ENCODE measurements at regions not wholly inside any gene's neighbourhood (a gene's known extent, or its start where the extent isn't known, plus 50 kb on each side); places are given as distances from the start of the nearest gene placed in this dataset.

GRCh38 chr5:154644745-154645411, 110.3 kb upstream of the LARP1 start (continued):
- TF ChIP-seq CTCF (IDR thresholded peaks at IDR 0.05 in 2 of 3, conservative IDR thresholded peaks at IDR 0.05 in 1 of 3; ENCODE audit: borderline replicate concordance in 1 of 3, insufficient read depth in 1 of 3, low read depth in 2 of 3, low read length in 2 of 3) = no peak

DNA sequence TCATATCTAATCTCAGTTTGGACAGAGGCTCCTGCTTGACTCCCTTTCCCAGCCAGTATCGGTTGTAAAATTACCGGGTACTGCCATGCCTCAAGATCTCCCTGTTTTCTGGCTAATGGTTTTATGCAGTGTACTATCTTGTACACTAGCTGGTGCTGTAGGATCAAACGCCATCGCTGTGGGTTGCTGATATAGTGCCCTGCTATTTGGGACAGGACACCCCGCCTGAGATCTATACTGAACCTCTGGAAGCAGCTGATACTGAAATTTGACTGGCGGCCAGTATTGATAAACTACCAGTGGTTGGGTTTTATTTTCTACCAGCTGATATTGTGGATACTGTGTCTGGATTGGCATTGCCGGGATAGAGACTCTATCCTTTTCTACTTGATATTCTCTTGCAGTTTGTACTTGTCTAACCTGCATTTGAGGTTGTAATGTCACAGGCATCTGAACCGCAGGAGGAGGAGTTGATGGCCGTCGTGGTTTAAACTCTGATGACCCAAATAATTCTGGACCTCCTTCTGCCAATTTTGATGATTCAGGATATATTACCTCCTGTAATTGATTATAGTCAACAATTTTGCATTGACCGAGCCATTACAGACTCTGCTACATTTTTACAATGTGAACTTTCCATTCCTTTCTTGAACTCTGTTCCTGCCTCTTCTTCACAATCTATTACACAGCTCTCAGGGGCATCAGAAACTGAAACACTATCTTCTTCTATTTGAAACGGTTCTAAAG, 112.5 kb upstream of the LARP1 start:
- Histone ChIP-seq H3K9ac (ENCODE audit: low read length) (no peak overlapping the region), H3K27ac (ENCODE audit: low read depth, low read length) (no peak overlapping the region), H3K36me3 (ENCODE audit: control insufficient read depth in 1 of 2, insufficient read depth in 2 of 2, low read length in 2 of 2) (no peaks in the 10 kb centered on the region), H3K9me3 (ENCODE audit: control insufficient read depth in 1 of 2, insufficient read depth in 1 of 2, low read depth in 1 of 2, low read length in 2 of 2) (no peaks in the 10 kb centered on the region), H3K4me3 (replicated peaks in 1 of 2; ENCODE audit: low read depth in 1 of 2, low read length in 2 of 2) (no peak overlapping the region), H3K4me2 (ENCODE audit: low read length) (no peak overlapping the region), H3K4me1 (ENCODE audit: control insufficient read depth in 1 of 2, insufficient read depth in 2 of 2, low read length in 2 of 2) (no peaks in the 10 kb centered on the region), H4K20me1 (ENCODE audit: insufficient read depth) (no peaks in the 10 kb centered on the region), H2AFZ (ENCODE audit: low read depth, low read length, poor library complexity, severe bottlenecking) (no peak overlapping the region), H3K79me2 (ENCODE audit: insufficient read depth, low read length) (no peaks in the 10 kb centered on the region), H3K9me2 (ENCODE audit: insufficient read depth) (no peaks in the 10 kb centered on the region), H3K27me3 (ENCODE audit: insufficient read depth, low read length) (no peaks in the 10 kb centered on the region)
- DNase-seq (ENCODE audit: low read depth, low spot score) (peak; percentile 16), ATAC-seq (peak; percentile 96)
- no TSS peak for BruUV-seq (replicated peaks)
- CTCF ChIA-PET = interaction anchor here (0.8 kb wide), 1 partner anchor 11 kb away, joined by 3 read pairs; no protein-coding TSS in a partner anchor
- RAD21 ChIA-PET (ENCODE audit: low non-redundant PET in 1 of 2, low total read pairs in 2 of 2, uncharacterized antibody in 2 of 2, unreplicated experiment in 2 of 2) = no interaction called here
- POLR2A ChIA-PET = no interaction called here
- intact Hi-C loops (cut with micrococcal nuclease) = no loop called here
- TF ChIP-seq ZBTB33 (IDR thresholded peaks at IDR 0.05; ENCODE audit: extremely low read depth, insufficient replicate concordance, low read length) (no peak), REST (IDR thresholded peaks at IDR 0.05; ENCODE audit: low read depth) (no peak), ELF1 (IDR thresholded peaks at IDR 0.05; ENCODE audit: borderline replicate concordance, low read depth) (no peak), FOSL1 (IDR thresholded peaks at IDR 0.05; ENCODE audit: low read depth) (no peak), EGR1 (IDR thresholded peaks at IDR 0.05; ENCODE audit: low read depth) (no peak), RAD21 (IDR thresholded peaks at IDR 0.05; ENCODE audit: low read depth) (peak; percentile 76), EZH2 (IDR thresholded peaks at IDR 0.05) (no peak), CTCF (IDR thresholded peaks at IDR 0.05 in 2 of 3, conservative IDR thresholded peaks at IDR 0.05 in 1 of 3; ENCODE audit: borderline replicate concordance in 1 of 3, insufficient read depth in 1 of 3, low read depth in 2 of 3, low read length in 2 of 3) (peak; percentile 35 to 57 (median 57); a peak in 5 of 6 replicates), SIN3A (IDR thresholded peaks at IDR 0.05; ENCODE audit: low read depth) (no peak), POLR2AphosphoS5 (IDR thresholded peaks at IDR 0.05; ENCODE audit: low read depth, low read length) (no peak), POLR2A (IDR thresholded peaks at IDR 0.05; ENCODE audit: borderline replicate concordance, extremely low read depth, insufficient read depth, insufficient read length) (no peak)
- TF ChIP-seq, protein P1, sequence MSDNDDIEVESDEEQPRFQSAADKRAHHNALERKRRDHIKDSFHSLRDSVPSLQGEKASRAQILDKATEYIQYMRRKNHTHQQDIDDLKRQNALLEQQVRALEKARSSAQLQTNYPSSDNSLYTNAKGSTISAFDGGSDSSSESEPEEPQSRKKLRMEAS (IDR thresholded peaks at IDR 0.05) = no peak
